HG03342 (cell line): ENCODE measurements at regions not wholly inside any gene's neighbourhood (a gene's known extent, or its start where the extent isn't known, plus 50 kb on each side); places are given as distances from the start of the nearest gene placed in this dataset.

Source experiments
- ATAC-seq: cut with Tn5 transposase; IDR thresholded peaks from one replicate; pipeline ENCODE4 v1.9.1; 2021; ENCODE audit warnings: mild to moderate bottlenecking, moderate library complexity; ENCODE audit not compliant: unreplicated experiment

DNA sequence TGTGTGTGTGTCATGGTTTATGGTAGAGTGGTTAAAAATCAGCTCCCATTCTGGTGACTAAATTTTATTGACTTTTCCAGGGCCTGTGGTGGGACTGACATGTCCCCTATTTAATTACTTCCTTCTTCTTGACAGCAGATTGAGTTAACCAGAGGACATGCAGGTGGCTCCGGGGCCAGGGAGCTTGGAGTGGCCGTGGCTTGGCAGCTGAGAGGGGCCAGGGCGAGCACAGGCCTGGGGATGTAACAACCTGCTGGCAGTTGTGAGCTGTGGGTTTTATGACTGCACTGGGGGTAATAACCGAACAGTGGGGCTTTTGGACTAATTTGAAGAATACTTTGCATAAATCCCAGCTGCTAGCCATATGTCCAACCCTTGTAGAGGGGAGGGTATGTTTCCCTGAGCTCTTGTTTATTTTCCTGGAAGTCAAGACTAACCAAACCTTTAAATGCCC is 186.0 kb downstream of the MID1IP1 start:
- no peak for ATAC-seq

DNA sequence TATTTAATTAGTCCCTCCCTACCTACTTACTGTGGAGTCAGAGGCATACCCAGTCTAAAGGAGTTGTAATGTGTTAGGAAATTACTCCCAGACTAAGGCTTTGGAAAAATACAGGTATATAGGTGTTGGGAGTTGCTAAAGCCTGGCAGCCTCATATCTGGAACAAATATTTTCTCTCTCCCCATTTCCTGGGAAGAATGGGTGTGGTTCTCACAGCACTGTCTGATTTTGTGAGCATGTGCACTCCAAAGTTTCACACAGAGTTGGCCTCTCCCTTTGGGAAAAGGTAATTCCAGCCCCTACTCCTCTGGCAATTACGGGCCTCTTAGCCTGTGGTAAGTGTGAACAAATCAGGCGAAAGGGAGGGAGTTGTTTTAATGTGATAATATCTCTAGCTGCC is 187.0 kb downstream of the MID1IP1 start:
- ATAC-seq: no peak

DNA sequence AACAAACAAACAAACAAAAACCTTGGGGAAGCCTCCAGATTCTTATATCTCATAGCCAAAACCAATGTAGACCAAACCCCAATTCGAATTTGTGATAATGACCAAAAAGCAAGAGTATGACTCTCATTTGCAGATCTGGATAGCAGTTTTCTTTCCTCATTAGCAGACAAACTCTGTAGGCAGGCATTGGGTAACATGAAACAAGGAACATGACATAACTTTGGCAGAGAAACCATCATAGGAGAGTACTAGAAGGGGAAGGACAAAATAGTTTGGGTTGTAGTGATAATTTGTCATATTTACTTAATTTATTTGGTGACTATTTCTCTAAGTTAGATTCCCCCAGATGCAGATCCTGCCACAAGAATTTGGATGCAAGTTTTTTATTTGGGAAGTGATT is 187.8 kb downstream of the MID1IP1 start:
- no peak for ATAC-seq

DNA sequence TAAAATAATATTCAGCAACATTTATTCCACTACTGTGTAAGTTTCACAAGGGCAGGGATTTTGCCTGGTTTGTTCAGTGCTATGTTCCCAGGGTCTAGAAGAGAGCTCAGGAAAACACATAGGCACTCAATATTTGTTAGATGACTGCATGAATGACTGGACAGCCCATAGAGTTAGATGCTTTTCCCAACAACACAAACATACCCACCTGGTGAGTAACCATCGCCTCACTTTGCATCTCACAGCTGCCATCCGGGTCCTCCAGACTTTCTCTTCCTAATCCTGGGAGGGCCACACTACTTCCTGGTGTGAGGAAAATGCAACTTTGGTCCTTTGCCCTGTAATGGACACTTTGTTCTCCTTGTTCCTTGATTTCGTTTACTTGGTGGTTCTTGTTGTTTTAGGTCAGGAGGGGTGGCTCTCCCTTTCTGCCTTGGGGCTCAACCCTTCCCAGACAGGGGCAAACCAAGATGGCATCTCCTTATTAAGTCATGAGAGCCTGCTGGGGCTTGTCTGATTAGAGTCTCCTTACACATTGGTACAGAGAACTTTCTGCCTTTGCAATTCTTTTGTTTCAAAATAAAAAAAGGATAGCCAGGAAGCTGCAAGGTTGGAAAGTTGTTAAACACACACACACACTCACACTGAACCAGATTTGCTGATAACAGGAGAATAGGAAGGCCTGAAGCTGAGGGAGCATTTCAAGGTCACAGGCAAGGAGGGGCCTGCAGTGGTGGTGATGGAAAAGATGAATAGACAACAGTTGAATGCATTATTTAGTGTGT is 190.6 kb downstream of the MID1IP1 start:
- ATAC-seq: no peak

DNA sequence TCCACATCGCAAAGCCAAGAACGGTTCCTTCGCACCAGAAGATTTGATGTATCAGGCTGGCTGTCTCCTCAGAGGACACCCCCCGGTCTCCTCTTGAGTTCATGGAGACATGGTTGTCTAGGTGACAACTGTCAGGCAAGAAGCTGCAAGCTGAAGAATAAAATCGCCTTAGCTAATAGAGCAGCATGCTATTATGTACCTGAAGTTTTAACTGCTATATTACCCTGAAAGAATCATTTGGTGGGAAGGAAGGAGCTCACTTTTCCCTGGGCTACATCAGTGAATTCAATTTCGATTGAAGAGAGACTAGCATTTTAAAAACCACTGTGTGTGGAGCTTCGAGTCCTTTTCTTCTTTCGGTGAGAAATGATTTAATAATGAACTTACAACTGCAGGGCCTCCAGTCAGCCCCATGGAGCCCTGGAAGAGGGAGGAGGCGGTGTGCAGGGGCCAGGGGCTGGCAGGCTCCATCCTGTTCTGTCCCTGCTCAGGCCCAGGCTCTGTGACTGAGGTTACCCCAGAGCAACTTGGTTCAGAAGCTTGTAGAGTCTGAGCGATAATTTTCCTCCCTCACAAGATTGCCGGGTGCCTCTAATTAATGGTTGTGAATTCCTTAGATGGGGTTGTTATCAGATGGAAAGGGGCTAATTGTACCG is 191.3 kb downstream of the MID1IP1 start:
- no peak for ATAC-seq

DNA sequence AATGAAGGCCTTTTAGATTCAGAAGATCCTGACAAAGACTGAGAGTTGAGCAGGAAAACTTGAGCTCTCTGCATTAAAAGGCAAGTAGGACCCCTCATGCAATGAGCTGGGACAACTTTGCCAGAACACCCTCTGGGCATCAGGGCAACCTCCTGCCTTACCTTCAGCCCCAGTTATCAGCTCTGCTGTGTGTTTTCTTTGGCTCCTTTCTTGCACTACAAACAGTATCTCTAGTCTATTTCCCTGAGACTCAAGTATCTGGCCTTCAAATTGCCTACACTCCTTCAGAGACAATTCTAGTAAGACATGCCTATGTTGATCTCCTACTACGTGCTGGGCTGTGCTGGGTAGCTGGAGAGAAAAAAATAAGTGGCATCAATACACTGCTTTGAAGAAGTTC is 192.2 kb downstream of the MID1IP1 start:
- no peak for ATAC-seq

DNA sequence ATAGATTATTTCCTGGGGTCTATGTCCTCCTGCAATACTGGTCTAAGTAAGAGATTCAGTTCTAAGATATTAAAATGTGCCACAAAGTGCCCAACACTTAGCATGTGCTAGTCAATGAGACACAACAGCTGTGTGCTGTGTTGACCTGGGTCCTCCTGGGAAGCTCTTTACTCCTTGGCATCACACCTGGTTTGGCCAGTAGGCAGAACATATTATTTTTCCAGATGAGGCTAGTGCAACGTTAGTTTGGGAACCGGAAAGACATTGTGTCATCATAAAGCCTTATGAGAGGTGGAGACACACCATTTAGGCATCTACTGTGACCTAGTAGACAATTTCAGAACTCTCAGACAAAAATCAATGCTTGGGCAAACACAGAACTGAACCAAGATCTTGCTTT is 197.8 kb downstream of the MID1IP1 start:
- no peak for ATAC-seq

DNA sequence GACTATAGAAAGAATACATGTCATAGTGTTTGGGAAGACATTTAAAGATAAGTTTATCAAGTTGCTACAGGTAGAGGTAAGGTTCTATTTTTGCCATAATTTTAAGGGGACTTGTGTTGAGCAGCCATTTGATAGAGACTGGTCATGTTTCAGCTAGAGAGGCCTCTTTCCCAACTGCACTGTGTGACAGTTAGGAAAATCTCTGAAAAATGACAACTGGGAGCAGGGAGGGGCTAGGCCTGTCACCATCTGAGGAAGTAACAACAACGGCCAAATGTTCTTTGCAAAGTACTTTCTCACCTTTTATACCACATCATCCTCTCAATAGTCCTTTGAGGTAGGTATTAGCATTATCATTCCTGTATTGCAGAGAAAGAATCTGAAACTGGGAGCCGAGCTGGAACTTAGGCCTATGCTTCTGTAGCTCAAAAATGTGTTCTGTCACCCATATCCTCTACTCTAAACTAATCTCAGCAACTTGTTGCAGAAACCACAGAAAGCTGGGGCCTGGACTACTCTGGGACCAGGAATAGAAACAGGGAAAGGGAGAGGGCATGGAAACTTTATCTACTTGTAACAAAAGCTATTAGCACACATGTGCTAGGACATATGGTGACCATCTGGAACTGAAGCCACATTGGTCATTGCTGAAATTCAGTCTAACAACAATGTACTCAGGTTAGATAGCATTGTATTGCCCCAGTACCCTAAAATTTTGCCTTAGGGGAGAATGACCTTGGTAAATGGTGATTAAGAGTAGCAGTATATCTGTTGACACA is 198.9 kb downstream of the MID1IP1 start:
- ATAC-seq: no peak

DNA sequence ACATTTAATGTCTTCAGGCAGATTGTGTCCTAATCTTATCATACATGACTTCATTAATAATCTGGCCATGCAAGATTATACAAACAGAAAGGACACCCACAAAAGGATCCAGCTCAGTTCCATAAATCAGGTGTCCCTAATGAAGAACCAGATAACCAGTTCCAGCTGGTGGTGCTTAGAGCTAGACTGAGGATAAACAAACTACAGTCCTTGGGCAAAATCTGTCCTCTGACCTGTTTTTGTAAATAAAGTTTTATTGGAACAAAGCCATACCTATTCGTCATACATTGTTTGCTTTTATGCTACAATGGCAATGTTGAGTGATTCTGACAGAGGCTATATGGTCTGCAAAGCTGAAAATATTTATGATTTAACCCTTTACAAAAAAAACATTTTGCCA is 199.5 kb downstream of the MID1IP1 start:
- ATAC-seq: no peak

DNA sequence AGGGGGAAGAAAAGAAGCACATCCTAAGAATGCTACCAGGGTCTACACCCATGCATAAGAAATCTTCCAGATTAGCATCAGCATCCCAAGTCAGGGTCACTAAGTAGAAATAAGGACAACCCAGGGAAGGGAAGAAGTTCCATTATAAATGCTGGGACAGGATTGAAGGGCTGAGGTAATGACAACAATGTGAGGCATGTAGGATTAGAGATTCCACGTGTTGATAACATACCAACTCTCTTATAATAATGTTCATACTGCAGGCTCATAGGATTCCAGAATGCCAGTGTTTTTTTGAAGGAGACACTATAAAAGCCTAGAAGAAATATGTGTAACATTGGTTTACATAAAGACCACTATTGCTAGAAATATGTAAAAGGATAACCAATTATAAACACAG is 201.2 kb downstream of the MID1IP1 start:
- ATAC-seq: no peak

DNA sequence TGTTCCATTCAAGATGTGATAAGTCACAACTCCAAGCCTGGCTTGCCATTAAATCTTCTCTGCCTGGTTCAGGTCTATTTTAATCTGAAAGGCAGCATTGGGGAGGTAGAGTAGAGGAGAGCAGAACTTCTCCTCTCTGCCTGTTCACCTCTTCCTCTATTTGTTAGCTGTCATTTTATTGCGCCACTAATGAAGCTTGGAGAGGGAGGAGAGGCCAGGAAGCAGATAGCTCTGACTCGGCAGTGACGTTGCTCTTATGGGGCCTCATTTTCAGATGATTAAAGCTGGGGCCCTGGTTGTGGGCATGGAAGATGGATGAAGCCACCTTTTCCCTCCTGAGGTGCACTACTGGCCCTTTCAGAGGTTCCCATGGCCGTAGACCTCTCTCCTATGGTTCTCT is 207.3 kb downstream of the MID1IP1 start:
- ATAC-seq: no peak

DNA sequence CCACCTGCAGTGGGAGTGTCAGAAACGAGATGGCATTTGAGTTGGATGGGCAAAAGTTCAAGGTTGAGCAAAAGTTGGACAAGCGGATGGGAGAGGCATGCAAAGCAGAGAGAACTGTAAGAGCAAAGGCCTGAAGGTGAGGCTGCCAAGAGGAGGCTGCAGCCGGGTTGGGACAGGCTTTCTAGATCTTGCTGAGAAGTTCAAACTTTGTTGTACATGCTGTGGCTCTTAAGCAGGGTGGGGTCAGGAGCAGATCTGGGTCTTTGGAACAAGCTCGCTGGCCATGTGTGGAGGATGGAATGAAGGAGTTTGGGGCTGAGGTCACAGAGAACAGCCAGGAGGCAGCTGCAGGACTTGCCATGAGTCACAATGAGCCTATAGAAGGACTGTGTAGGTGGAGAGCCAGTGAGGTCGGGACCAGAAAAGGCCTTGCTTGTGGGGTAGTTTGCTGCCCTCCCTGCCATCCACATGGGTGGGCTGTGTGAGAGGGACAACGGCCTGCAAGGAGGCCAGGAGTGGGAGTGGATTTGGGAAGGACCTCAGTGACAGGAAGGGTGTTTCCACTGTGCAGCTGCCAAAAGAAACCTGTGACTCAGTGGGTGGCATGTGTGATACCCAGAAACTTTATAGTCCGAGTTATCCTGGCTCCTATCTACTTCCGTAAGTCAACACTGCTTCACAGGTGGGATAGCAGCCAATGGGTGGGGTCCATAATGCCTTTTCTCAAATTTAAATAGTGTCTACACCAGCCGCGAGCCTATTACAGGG is 210.4 kb downstream of the MID1IP1 start:
- no peak for ATAC-seq

DNA sequence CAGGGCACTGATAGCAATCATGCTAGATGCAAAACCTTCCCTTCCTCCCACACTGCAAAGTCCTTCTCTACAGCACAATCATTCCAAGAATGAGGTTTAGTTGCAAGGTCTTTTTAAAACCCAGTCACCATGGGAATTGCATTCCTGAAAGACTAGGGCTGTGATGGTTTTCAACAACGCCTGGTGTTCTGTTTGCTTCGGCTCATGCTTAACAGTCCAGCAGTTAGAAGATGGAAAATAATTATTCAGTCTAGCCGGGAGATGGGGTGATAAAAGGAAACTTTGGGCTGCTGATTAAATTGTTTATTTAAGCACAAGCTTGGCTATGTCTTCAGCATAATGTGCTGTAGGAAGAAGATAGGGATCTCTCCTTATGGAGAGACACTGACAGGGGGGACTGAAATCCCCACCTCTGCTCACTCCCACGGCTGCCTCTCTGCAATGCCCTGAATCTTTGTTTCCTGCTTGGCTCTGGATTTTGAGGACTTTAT is 211.4 kb downstream of the MID1IP1 start:
- ATAC-seq: no peak

DNA sequence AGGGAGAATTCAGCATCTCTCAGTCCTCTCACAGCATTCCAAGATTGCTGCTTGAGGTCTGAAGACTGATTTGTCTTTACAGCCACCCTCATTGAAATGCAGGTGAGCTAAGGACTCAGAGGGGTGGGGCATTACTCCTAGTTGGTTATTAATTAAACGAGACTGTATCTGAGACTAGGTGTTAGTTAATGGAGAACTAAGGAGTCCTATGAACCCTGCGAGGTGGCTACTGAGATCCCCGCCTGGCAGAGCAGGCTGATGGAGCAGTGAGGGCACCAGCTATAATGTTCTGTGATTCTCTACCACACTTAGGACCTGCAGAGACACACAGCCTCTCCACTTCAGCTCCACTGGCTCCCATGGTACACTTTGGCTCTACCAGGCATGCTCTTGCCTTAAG is 215.3 kb downstream of the MID1IP1 start:
- ATAC-seq: no peak

DNA sequence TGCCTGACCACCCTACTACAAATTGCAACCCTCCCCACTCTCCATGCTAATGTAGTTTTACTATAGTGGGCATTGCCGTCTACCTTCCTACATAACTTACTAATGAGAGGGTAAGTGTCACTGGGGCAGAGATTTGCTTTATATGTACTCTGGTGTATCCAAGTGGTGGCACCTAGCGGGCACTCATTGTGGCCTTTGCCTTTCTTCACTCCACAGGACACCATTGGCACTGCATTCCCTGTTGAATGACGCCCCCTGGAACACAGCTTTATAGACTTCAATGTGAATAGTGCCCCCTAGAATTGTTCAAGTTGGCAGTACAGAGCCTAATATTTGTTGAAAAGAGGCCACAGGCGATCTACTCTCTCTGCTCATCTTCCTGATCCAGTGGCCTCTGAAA is 215.8 kb downstream of the MID1IP1 start:
- no peak for ATAC-seq

DNA sequence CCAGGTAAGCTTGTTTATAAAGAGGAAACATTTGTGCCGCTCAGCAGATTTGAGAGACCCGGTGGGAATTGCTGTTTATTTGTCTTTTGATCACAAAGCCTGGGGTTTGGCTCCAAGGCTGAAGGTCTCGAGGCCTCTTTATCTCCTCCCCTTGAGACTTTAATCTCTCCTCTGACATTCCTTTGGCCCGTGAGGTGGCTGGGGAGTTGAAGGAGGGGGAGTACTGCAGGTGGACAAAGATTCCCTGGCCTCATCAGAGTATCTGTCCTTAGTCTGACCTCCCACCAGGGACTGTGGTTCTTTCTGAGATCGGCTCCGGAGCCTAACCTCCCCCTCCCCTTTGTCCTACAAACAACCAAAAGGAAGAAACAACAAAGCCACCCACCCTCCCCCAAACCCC is 216.5 kb downstream of the MID1IP1 start:
- no peak for ATAC-seq

DNA sequence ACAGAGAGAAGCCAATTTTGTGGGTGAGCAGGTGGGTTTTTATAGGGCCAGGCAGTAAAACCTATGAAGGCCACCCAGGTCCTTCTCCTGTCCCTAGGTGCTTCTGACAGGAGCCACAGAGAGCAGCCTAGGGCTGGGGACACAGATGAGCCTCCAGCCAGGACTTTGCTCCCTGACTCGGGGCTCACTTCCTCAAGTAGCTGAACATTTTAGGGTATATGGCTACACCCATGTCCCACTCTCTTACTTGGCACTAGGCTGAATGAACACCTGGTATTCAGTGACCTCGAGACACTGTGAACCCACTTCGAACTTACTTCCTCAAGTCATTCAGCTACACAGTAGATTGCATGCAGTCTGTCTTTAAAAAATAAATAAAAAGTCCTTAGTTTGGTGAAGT is 217.3 kb downstream of the MID1IP1 start:
- ATAC-seq: no peak

DNA sequence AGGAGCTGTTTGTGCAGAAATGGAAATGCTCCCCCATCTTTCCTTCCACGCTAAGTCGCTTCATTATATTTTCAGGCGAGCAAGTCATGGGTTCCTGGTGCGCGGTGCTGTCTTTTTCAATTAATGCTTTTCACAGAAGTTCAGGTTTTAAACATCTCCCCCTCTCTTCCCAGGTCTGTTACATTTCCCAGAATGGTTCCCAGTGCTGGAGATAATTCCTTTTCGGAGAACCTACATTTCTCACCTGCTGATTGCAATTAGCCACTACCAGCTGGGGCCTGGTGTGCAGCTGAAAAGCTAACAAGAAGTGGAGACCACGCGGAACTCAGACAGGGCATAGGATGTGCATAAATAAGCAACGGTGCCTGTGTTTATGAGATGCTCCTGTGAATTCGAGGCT is 217.8 kb downstream of the MID1IP1 start:
- ATAC-seq: no peak

DNA sequence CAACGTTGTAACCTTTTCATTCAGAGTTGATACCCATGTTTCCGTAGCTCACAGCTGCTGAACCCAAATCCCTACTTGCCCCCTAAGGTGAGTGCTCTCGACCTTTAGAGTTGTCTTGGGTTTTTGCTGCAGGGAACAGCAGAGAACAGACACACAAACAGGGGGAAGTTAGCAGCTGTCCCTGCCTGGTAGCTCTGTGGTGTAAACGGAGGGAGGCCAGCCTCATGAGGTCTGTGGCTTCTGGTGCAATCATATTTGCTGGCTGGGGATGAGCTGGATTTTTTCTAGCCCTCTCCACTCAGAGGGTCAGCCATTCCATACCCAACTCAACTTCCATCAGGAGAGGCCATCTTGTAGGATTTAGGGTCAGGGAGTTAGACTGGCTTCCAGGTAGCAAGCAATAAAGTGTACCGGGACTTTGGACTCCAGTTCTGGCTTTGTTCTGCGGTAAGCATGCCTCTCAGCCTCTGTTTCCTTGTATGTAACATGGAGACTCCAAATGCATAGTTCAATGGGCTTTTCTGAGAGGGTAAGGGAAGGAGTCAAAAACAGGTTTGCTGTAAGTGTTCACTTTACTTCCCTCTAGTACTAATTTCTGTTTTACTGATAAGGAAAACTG is 218.9 kb downstream of the MID1IP1 start:
- no peak for ATAC-seq

DNA sequence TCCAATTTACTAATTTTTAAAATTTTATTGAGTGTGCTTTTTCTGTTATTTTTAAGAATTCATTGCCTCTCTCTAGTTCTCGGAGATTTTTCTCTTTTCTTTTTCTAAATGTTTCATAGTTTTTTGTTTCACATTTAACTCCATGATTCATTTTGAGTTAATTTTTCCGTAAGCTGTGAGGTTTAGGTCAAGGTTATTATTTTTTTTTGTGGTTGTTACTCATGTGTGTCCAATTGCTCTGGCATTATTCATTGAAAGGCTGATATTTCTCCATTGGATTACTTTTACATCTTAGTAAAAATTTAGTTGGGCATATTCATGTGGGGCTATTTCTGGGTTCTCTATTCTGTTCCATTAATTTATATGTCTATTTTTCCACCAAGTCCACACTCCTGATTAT is 220.8 kb downstream of the MID1IP1 start:
- ATAC-seq: no peak

DNA sequence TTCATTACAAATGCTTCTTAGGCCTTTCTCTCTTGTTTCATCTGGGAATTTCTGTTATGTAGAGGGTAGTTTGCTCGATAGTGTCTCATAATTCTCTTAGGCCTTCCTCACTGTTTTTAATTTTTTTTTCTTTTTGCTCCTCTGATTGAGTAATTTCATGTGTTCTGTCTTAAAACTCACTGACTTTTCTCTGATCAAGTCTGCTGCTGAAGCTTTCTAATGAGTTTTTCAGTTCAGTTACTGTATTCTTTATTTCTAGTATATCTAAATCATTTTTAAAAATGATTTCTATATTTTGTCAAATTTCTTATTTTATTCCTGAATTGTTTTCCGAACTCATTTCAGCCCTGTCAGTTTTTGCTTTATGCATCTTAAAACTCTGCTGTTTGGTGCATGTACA is 228.0 kb downstream of the MID1IP1 start:
- ATAC-seq: no peak
